DND-41 (cell line): ENCODE measurements at regions not wholly inside any gene's neighbourhood (a gene's known extent, or its start where the extent isn't known, plus 50 kb on each side); places are given as distances from the start of the nearest gene placed in this dataset.

Experiments
- CTCF ChIP-seq: IDR thresholded peaks from 2 replicates; pipeline ENCODE4 v1.5.1; 2012; ENCODE audit warnings: borderline replicate concordance, low read length, moderate library complexity, mild to moderate bottlenecking; ENCODE audit not compliant: poor library complexity, severe bottlenecking; ENCODE audit errors: extremely low read depth
- EZH2 ChIP-seq: IDR thresholded peaks from 3 replicates; pipeline ENCODE4 v1.6.1; 2012; ENCODE audit warnings: borderline replicate concordance, low read depth, mild to moderate bottlenecking, moderate library complexity, low read length, inconsistent platforms; ENCODE audit not compliant: severe bottlenecking

GRCh38 chr4:18815779-18816173 is 794.2 kb upstream of the LCORL start:
- no peak for TF ChIP-seq CTCF
- no peak for TF ChIP-seq EZH2
